ENCODE measurements at regions not wholly inside any gene's neighbourhood (a gene's known extent, or its start where the extent isn't known, plus 50 kb on each side); places are given as distances from the start of the nearest gene placed in this dataset.

DNA sequence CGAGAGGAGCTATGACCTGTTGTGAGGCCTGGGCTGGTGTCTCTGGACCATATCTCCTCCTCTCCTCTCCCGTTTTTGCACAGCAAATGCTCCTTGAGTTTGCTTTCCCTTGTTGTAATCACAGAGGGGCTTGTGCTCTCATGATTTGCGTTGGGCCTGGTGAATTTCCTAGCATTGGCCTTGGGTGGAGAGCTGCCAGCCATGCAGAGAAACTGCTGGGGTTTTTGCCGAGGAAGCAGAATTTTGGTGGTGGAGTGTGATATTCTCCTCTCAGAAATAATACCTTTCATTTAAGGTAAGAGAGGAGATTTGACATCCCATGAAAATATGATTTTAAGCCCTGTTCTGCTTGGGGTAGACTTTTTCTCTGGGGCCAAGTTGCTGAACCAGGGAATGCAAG, 175.7 kb upstream of the CADM1 start:
- H3K4me3 ChIP-seq (ENCODE audit: low read length) = no peak overlapping the region
- no peaks in the 10 kb centered on the region for H3K9me3 ChIP-seq (ENCODE audit: control insufficient read depth, insufficient read depth, low read length)
- WGBS (ENCODE audit: insufficient coverage) = 73% methylated on average over 3 of the region's 4 CpGs
- peaks cover 0 to 5% of the 10 kb centered on the region in 2 donors for H3K27me3 Mint-ChIP-seq (ENCODE audit: low read depth in 2 of 2)
- no peak overlapping the region for H3K4me3 Mint-ChIP-seq
- no peaks in the 10 kb centered on the region for H3K4me1 Mint-ChIP-seq
- TF ChIP-seq, protein P1, sequence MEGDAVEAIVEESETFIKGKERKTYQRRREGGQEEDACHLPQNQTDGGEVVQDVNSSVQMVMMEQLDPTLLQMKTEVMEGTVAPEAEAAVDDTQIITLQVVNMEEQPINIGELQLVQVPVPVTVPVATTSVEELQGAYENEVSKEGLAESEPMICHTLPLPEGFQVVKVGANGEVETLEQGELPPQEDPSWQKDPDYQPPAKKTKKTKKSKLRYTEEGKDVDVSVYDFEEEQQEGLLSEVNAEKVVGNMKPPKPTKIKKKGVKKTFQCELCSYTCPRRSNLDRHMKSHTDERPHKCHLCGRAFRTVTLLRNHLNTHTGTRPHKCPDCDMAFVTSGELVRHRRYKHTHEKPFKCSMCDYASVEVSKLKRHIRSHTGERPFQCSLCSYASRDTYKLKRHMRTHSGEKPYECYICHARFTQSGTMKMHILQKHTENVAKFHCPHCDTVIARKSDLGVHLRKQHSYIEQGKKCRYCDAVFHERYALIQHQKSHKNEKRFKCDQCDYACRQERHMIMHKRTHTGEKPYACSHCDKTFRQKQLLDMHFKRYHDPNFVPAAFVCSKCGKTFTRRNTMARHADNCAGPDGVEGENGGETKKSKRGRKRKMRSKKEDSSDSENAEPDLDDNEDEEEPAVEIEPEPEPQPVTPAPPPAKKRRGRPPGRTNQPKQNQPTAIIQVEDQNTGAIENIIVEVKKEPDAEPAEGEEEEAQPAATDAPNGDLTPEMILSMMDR (IDR thresholded peaks at IDR 0.05) = no peak
- H3K27me3 ChIP-seq (ENCODE audit: control insufficient read depth, insufficient read depth, low read length) = no peaks in the 10 kb centered on the region
- H3K36me3 ChIP-seq (ENCODE audit: control insufficient read depth, insufficient read depth, low read length) = no peaks in the 10 kb centered on the region
- H3K36me3 Mint-ChIP-seq = no peaks in the 10 kb centered on the region
- peaks cover 0 to 7% of the 10 kb centered on the region in 2 donors for H3K9me3 Mint-ChIP-seq
- no peak overlapping the region for H3K27ac ChIP-seq (ENCODE audit: low read length)
- intact Hi-C loops (cut with micrococcal nuclease) = no loop called here
- H3K4me1 ChIP-seq (ENCODE audit: control insufficient read depth, insufficient read depth, low read length) = no peaks in the 10 kb centered on the region
- no peak for ATAC-seq
- no peak for DNase-seq
- no peak overlapping the region for H3K27ac Mint-ChIP-seq

DNA sequence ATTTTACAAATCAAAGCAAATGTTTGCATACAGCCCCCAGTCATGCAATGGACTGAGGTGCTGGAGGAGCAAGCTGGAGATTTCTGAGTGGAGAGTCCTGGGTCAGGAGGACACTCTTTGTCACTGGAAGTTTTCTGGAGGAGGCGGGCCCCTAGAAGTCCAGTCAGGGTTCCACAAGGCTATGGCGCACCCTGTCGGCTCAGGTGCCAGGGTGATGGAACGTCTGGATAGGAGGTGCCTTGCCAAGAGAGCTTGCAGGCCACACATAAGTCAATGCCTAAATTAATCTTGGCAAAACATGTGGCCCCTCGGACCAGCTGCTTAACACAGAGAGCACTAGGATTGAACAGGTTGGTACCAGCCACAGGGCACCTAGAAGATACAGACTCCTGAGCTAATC, 174.7 kb upstream of the CADM1 start:
- Histone ChIP-seq H3K36me3 (ENCODE audit: control insufficient read depth, insufficient read depth, low read length) (no peaks in the 10 kb centered on the region), H3K4me3 (ENCODE audit: low read length) (no peak overlapping the region), H3K9me3 (ENCODE audit: control insufficient read depth, insufficient read depth, low read length) (no peaks in the 10 kb centered on the region), H3K27me3 (ENCODE audit: control insufficient read depth, insufficient read depth, low read length) (no peaks in the 10 kb centered on the region), H3K27ac (ENCODE audit: low read length) (no peak overlapping the region), H3K4me1 (ENCODE audit: control insufficient read depth, insufficient read depth, low read length) (no peaks in the 10 kb centered on the region)
- 78% methylated on average over 5 of the region's 5 CpGs for WGBS (ENCODE audit: insufficient coverage)
- peaks cover 0 to 5% of the 10 kb centered on the region in 2 donors for H3K27me3 Mint-ChIP-seq (ENCODE audit: low read depth in 2 of 2)
- H3K4me3 Mint-ChIP-seq = no peak overlapping the region
- DNase-seq (no peak), ATAC-seq (no peak)
- TF ChIP-seq, protein P1 (IDR thresholded peaks at IDR 0.05) = no peak
- no peak overlapping the region for H3K27ac Mint-ChIP-seq
- H3K4me1 Mint-ChIP-seq = no peaks in the 10 kb centered on the region
- intact Hi-C loops (cut with micrococcal nuclease) = no loop called here
- H3K36me3 Mint-ChIP-seq = no peaks in the 10 kb centered on the region
- H3K9me3 Mint-ChIP-seq = peaks cover 0 to 3% of the 10 kb centered on the region in 2 donors

DNA sequence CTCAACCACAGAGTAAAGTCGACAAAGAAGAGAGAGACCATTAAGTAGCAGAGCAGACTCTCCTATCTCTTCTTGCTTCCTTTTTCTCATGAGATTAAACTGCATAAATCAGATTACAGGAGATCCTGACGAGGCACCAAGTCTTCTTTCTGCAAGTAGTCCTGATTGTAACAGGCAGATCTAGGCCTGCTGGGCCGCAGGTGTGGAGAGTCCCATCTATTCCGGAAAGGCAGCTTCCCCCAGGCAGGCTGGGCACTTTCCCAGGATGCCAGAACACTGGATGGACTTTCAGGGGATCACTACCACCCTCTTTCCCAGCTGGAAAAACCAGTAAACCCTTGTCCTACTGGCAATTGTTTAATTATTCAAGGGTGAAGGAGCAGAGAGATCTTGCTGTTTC, 173.0 kb upstream of the CADM1 start:
- Mint-ChIP-seq H3K27me3 (ENCODE audit: low read depth in 2 of 2) (no peaks in the 10 kb centered on the region), H3K4me3 (no peak overlapping the region), H3K36me3 (no peaks in the 10 kb centered on the region), H3K4me1 (no peaks in the 10 kb centered on the region), H3K9me3 (no peaks in the 10 kb centered on the region), H3K27ac (no peak overlapping the region)
- DNase-seq = no peak
- H3K36me3 ChIP-seq (ENCODE audit: control insufficient read depth, insufficient read depth, low read length) = no peaks in the 10 kb centered on the region
- intact Hi-C loops (cut with micrococcal nuclease) = no loop called here
- WGBS (ENCODE audit: insufficient coverage) = 75% methylated on average over 4 of the region's 4 CpGs
- no peaks in the 10 kb centered on the region for H3K27me3 ChIP-seq (ENCODE audit: control insufficient read depth, insufficient read depth, low read length)
- H3K9me3 ChIP-seq (ENCODE audit: control insufficient read depth, insufficient read depth, low read length) = no peaks in the 10 kb centered on the region
- no peak for ATAC-seq
- H3K27ac ChIP-seq (ENCODE audit: low read length) = no peak overlapping the region
- no peak overlapping the region for H3K4me3 ChIP-seq (ENCODE audit: low read length)
- TF ChIP-seq, protein P1 (IDR thresholded peaks at IDR 0.05) = no peak
- H3K4me1 ChIP-seq (ENCODE audit: control insufficient read depth, insufficient read depth, low read length) = no peaks in the 10 kb centered on the region

DNA sequence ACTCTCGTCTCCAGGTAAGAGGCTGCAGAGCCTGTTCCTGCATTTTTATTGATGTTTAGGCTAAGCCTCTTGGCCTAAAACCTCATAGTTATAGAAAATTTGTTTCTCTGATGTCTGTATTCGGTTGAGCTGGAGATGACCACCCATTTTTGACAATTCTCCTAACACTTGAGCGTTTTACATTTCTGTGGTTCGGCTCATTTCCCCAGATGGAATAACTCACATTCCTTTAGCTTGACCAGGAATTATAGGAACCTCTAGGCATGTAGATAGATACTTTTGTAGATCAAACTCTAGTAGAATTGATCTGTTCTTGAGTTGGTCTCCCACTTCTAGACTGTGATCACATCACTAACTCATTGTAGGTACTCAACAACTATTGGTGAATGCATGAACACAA, 172.6 kb upstream of the CADM1 start:
- Mint-ChIP-seq H3K9me3 (no peaks in the 10 kb centered on the region), H3K4me1 (no peaks in the 10 kb centered on the region), H3K4me3 (no peak overlapping the region), H3K36me3 (no peaks in the 10 kb centered on the region), H3K27me3 (ENCODE audit: low read depth in 2 of 2) (no peaks in the 10 kb centered on the region), H3K27ac (no peak overlapping the region)
- no peaks in the 10 kb centered on the region for H3K4me1 ChIP-seq (ENCODE audit: control insufficient read depth, insufficient read depth, low read length)
- no peak overlapping the region for H3K27ac ChIP-seq (ENCODE audit: low read length)
- no peak overlapping the region for H3K4me3 ChIP-seq (ENCODE audit: low read length)
- no peaks in the 10 kb centered on the region for H3K36me3 ChIP-seq (ENCODE audit: control insufficient read depth, insufficient read depth, low read length)
- no peaks in the 10 kb centered on the region for H3K27me3 ChIP-seq (ENCODE audit: control insufficient read depth, insufficient read depth, low read length)
- 80% methylated on average over 4 of the region's 4 CpGs for WGBS (ENCODE audit: insufficient coverage)
- intact Hi-C loops (cut with micrococcal nuclease) = no loop called here
- no peak for DNase-seq
- TF ChIP-seq, protein P1 (IDR thresholded peaks at IDR 0.05) = no peak
- ATAC-seq = no peak
- no peaks in the 10 kb centered on the region for H3K9me3 ChIP-seq (ENCODE audit: control insufficient read depth, insufficient read depth, low read length)
